HG02884 (cell line): ENCODE measurements at regions not wholly inside any gene's neighbourhood (a gene's known extent, or its start where the extent isn't known, plus 50 kb on each side); places are given as distances from the start of the nearest gene placed in this dataset.

ENCODE experiments used
- ATAC-seq: cut with Tn5 transposase; IDR thresholded peaks from one replicate; pipeline ENCODE4 v1.9.1; 2021; ENCODE audit warnings: mild to moderate bottlenecking, moderate library complexity; ENCODE audit not compliant: unreplicated experiment

- no peak for ATAC-seq
Observed at GRCh38 chr20:59403261-59403961, 103.0 kb downstream of the EDN3 start.

GRCh38 chr20:59403962-59404314 is 103.5 kb downstream of the EDN3 start:
- ATAC-seq: no peak

- no peak for ATAC-seq
Observed at GRCh38 chr20:59404749-59405148, 104.3 kb downstream of the EDN3 start.

GRCh38 chr20:59405226-59406200 is 105.1 kb downstream of the EDN3 start:
- no peak for ATAC-seq

- no peak for ATAC-seq
Observed at GRCh38 chr20:59406446-59406845, 106.0 kb downstream of the EDN3 start.

GRCh38 chr20:59411170-59411569 is 110.8 kb downstream of the EDN3 start:
- no peak for ATAC-seq

GRCh38 chr20:59411589-59411988 is 111.2 kb downstream of the EDN3 start:
- no peak for ATAC-seq

- ATAC-seq: no peak
Observed at GRCh38 chr20:59412181-59412580, 111.8 kb downstream of the EDN3 start.

GRCh38 chr20:59412875-59413284 is 112.5 kb downstream of the EDN3 start:
- no peak for ATAC-seq

- ATAC-seq: no peak
Observed at GRCh38 chr20:59413326-59413865, 113.0 kb downstream of the EDN3 start.

- ATAC-seq: no peak
Observed at GRCh38 chr20:59414936-59415623, 114.7 kb downstream of the EDN3 start.

- no peak for ATAC-seq
Observed at GRCh38 chr20:59416916-59417315, 116.5 kb downstream of the EDN3 start.

- ATAC-seq: no peak
Observed at GRCh38 chr20:59421089-59421488, 120.7 kb downstream of the EDN3 start.

- no peak for ATAC-seq
Observed at GRCh38 chr20:59421920-59422637, 121.7 kb downstream of the EDN3 start.

- no peak for ATAC-seq
Observed at GRCh38 chr20:59422872-59423544, 122.6 kb downstream of the EDN3 start.

GRCh38 chr20:59424976-59425375 is 124.6 kb downstream of the EDN3 start:
- no peak for ATAC-seq

- ATAC-seq: no peak
Observed at GRCh38 chr20:59425572-59425971, 125.2 kb downstream of the EDN3 start.

GRCh38 chr20:59428006-59428405 is 127.6 kb downstream of the EDN3 start:
- no peak for ATAC-seq

GRCh38 chr20:59428441-59429205 is 128.2 kb downstream of the EDN3 start:
- no peak for ATAC-seq
